ENCODE measurements at regions not wholly inside any gene's neighbourhood (a gene's known extent, or its start where the extent isn't known, plus 50 kb on each side); places are given as distances from the start of the nearest gene placed in this dataset.
"Not testable (repeated sequence)": the region's sequence is repeated elsewhere in the genome, so short reads cannot be mapped to it uniquely, and the experiment has no call there.

DNA sequence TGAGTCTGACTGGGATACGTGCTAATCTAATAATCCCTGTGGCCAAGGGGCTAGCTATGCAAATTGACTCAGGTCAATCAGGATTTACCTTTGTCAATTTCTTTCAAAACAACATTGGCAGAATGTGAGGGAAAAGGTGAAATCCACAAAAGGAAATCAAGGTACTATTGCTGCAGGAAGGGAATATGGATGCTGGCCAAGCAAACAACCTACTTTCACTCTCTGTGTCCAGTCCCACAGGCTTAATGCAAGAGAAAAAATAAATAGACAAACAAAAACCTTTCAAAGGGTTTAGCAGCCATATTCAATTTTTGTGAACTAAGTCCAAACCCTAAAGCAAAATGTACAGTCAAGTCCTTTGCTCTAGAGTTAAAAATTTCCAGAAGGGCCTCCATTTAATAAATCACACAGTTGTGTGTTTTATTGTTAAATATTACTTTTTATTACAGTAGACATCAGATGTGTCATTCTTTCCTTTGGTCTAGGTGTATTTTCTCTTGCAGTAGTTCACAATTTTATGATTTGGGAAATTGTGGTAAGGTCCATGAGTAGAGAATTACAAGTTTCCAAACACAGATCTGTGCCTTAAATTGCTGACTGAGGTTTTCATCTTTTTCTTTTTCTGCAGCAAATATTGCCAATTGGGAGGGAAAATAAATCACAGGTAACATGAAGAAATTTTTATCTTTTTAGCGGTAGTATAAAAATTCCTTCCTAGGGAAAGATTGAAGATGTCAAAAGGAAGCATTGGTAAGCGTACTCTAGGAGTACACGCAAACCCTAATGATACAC, 309.1 kb downstream of the DMAC1 start:
- Histone ChIP-seq H3K27me3 (ENCODE audit: control insufficient read depth, insufficient read depth, low read length) (no peaks in the 10 kb centered on the region), H3K9me3 (ENCODE audit: control insufficient read depth, insufficient read depth, low read depth, low read length) (no peaks in the 10 kb centered on the region), H2AFZ (ENCODE audit: low read length) (no peak overlapping the region), H4K20me1 (ENCODE audit: control insufficient read depth, extremely low read depth, insufficient read depth, low read length) (no peaks in the 10 kb centered on the region), H3K9ac (ENCODE audit: insufficient read depth, low read length) (no peak overlapping the region), H3K36me3 (ENCODE audit: control insufficient read depth, insufficient read depth, low read length) (no peaks in the 10 kb centered on the region), H3K4me1 (ENCODE audit: control insufficient read depth, extremely low read depth, insufficient read depth, low read length) (no peaks in the 10 kb centered on the region), H3K4me3 (replicated peaks in 1 of 4; ENCODE audit: control extremely low read depth in 1 of 4, insufficient read depth in 1 of 4, low read depth in 3 of 4, low read length in 4 of 4) (no peak overlapping the region), H3K4me2 (ENCODE audit: extremely low read depth, insufficient read depth, low read length) (no peak overlapping the region), H3K79me2 (ENCODE audit: control insufficient read depth, insufficient read depth, low read length) (no peaks in the 10 kb centered on the region), H3K27ac (ENCODE audit: insufficient read depth, low read length) (no peak overlapping the region)
- DNase-seq (ENCODE audit: low read depth in 2 of 2): no peak
- TF ChIP-seq, protein P1, sequence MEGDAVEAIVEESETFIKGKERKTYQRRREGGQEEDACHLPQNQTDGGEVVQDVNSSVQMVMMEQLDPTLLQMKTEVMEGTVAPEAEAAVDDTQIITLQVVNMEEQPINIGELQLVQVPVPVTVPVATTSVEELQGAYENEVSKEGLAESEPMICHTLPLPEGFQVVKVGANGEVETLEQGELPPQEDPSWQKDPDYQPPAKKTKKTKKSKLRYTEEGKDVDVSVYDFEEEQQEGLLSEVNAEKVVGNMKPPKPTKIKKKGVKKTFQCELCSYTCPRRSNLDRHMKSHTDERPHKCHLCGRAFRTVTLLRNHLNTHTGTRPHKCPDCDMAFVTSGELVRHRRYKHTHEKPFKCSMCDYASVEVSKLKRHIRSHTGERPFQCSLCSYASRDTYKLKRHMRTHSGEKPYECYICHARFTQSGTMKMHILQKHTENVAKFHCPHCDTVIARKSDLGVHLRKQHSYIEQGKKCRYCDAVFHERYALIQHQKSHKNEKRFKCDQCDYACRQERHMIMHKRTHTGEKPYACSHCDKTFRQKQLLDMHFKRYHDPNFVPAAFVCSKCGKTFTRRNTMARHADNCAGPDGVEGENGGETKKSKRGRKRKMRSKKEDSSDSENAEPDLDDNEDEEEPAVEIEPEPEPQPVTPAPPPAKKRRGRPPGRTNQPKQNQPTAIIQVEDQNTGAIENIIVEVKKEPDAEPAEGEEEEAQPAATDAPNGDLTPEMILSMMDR (conservative IDR thresholded peaks at IDR 0.05 in 1 of 2, IDR thresholded peaks at IDR 0.05 in 1 of 2; ENCODE audit: low read depth in 1 of 2, low read length in 2 of 2): no peak
- no peak for TF ChIP-seq EZH2 (IDR thresholded peaks at IDR 0.05; ENCODE audit: low read length, missing control alignments)

DNA sequence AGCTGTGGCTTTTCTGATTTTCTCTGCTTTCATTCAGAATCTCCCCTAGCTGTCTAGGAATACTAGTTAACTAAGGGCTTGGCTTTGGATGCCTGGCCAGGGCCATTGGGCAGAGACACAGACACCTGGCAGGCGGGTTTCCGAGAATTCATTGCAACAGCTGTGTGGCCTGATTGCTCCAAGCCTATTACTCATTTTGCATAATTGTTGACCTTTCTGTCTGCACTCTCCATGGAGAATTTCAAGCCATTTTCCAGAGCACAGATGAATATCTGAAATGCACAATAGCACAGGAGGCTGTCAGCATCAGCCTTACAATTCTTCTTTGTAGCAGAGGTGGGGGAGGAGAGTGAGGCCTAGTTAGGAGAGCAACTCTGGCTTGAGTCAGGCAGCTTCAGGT, 310.5 kb downstream of the DMAC1 start:
- Histone ChIP-seq H3K4me3 (replicated peaks in 1 of 4; ENCODE audit: control extremely low read depth in 1 of 4, insufficient read depth in 1 of 4, low read depth in 3 of 4, low read length in 4 of 4) (no peak overlapping the region), H3K4me1 (ENCODE audit: control insufficient read depth, extremely low read depth, insufficient read depth, low read length) (no peaks in the 10 kb centered on the region), H3K36me3 (ENCODE audit: control insufficient read depth, insufficient read depth, low read length) (no peaks in the 10 kb centered on the region), H3K27ac (ENCODE audit: insufficient read depth, low read length) (no peak overlapping the region), H2AFZ (ENCODE audit: low read length) (no peak overlapping the region), H3K9me3 (ENCODE audit: control insufficient read depth, insufficient read depth, low read depth, low read length) (no peaks in the 10 kb centered on the region), H3K79me2 (ENCODE audit: control insufficient read depth, insufficient read depth, low read length) (no peaks in the 10 kb centered on the region), H4K20me1 (ENCODE audit: control insufficient read depth, extremely low read depth, insufficient read depth, low read length) (no peaks in the 10 kb centered on the region), H3K27me3 (ENCODE audit: control insufficient read depth, insufficient read depth, low read length) (no peaks in the 10 kb centered on the region), H3K4me2 (ENCODE audit: extremely low read depth, insufficient read depth, low read length) (no peak overlapping the region), H3K9ac (ENCODE audit: insufficient read depth, low read length) (no peak overlapping the region)
- TF ChIP-seq, protein P1 (conservative IDR thresholded peaks at IDR 0.05 in 1 of 2, IDR thresholded peaks at IDR 0.05 in 1 of 2; ENCODE audit: low read depth in 1 of 2, low read length in 2 of 2): no peak
- TF ChIP-seq EZH2 (IDR thresholded peaks at IDR 0.05; ENCODE audit: low read length, missing control alignments): no peak
- peak in 1 of 2 donors; percentile 0 for DNase-seq (ENCODE audit: low read depth in 2 of 2)

DNA sequence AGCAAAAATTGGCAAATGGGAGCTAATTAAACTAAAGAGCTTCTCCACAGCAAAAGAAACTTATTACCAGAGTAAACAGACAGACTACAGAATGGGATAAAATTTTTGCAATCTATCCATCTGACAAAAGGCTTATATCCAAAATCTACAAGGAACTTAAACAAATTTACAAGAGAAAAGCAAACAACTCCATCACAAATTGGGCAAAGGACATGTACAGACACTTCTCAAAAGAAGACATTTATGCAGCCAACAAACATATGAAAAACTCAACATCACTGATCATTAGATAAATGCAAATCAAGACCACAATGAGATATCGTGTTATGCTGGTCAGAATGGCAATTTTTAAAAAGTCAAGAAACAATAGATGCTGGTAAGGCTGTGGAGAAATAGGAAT, 315.6 kb downstream of the DMAC1 start:
- not testable (repeated sequence) for H3K4me2 ChIP-seq (ENCODE audit: extremely low read depth, insufficient read depth, low read length); H3K4me3 ChIP-seq (replicated peaks in 1 of 4; ENCODE audit: control extremely low read depth in 1 of 4, insufficient read depth in 1 of 4, low read depth in 3 of 4, low read length in 4 of 4); H3K36me3 ChIP-seq (ENCODE audit: control insufficient read depth, insufficient read depth, low read length); DNase-seq (ENCODE audit: low read depth in 2 of 2); H3K4me1 ChIP-seq (ENCODE audit: control insufficient read depth, extremely low read depth, insufficient read depth, low read length); H3K9me3 ChIP-seq (ENCODE audit: control insufficient read depth, insufficient read depth, low read depth, low read length); H3K27me3 ChIP-seq (ENCODE audit: control insufficient read depth, insufficient read depth, low read length); H3K9ac ChIP-seq (ENCODE audit: insufficient read depth, low read length); H3K27ac ChIP-seq (ENCODE audit: insufficient read depth, low read length); H4K20me1 ChIP-seq (ENCODE audit: control insufficient read depth, extremely low read depth, insufficient read depth, low read length); H3K79me2 ChIP-seq (ENCODE audit: control insufficient read depth, insufficient read depth, low read length); H2AFZ ChIP-seq (ENCODE audit: low read length)

Measured in fibroblast of lung (primary cell).